Fibroblast of skin of left quadriceps (primary cell): ENCODE measurements at regions not wholly inside any gene's neighbourhood (a gene's known extent, or its start where the extent isn't known, plus 50 kb on each side); places are given as distances from the start of the nearest gene placed in this dataset.
"Not testable (repeated sequence)": the region's sequence is repeated elsewhere in the genome, so short reads cannot be mapped to it uniquely, and the experiment has no call there.

Experiments used
- DNase-seq, 2 experiments: peaks; one replicate each; pipeline ENCODE4 v3.0.0-alpha.2; 2013; ENCODE audit warnings: low read depth in 2 of 2

- DNase-seq, result no peak
These were observed 828.4 kb upstream of the ATXN8OS start for GRCh38 chr13:69279213-69279612.

DNA sequence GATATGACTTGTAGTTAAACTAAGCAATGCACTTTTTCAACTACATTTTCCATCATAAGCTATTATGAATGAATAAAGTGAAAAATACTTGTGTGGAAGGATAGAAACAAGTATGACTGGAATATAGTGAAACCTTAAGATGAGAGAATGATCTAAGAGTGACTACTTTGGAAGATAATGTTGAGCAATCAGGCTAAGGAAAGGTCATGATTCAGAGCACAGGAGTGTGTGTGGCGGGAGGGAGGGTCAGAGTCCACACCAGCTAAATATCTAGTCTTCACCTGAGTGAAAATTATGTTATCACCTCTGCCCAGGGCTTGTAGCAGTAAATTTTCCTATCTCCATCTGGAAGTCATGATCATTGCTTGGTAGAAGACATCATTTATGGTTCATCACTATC is 833.4 kb upstream of the ATXN8OS start:
- DNase-seq, result no peak

- DNase-seq, result no peak
These were observed 843.0 kb upstream of the ATXN8OS start for GRCh38 chr13:69264362-69265334.

- DNase-seq, result no peak
These were observed 864.3 kb upstream of the ATXN8OS start for GRCh38 chr13:69243366-69243765.

DNA sequence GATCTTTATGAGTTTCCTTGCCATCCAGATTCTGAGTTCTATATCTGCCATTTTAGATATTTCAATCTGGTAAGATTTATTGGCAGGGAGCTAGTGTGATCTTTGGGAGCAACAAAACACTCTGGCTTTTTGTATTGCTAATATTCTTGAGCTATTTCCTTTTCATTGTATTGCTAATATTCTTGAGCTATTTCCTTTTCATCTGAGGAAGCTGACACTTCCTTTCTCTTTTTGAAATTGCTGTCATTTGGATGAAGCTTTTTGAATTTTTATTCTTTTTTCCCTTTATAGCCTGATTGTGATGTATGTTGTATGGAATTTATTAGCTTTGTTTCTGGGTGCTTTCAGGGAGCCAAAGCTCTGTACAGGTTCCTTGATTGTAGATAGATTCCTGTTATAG is 873.5 kb upstream of the ATXN8OS start:
- DNase-seq, result no peak

DNA sequence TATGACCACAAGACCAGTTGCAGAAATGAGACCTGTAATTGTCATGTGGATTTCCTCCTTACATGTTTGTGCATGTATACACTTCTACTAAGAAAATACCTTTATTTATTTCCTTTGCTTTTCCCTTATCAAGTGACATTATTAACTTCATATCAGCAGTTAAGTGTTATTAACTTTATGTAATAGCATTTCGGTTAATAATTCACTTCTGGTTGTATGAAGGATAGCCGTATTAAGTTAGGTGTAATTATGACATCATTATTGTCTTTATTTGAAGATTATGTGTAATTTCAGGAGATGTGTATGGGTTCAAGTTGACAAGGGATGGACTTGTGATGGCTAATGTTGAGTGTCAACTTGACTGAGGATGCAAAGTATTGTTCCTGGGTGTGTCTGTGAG is 881.2 kb upstream of the ATXN8OS start:
- DNase-seq, result no peak

DNA sequence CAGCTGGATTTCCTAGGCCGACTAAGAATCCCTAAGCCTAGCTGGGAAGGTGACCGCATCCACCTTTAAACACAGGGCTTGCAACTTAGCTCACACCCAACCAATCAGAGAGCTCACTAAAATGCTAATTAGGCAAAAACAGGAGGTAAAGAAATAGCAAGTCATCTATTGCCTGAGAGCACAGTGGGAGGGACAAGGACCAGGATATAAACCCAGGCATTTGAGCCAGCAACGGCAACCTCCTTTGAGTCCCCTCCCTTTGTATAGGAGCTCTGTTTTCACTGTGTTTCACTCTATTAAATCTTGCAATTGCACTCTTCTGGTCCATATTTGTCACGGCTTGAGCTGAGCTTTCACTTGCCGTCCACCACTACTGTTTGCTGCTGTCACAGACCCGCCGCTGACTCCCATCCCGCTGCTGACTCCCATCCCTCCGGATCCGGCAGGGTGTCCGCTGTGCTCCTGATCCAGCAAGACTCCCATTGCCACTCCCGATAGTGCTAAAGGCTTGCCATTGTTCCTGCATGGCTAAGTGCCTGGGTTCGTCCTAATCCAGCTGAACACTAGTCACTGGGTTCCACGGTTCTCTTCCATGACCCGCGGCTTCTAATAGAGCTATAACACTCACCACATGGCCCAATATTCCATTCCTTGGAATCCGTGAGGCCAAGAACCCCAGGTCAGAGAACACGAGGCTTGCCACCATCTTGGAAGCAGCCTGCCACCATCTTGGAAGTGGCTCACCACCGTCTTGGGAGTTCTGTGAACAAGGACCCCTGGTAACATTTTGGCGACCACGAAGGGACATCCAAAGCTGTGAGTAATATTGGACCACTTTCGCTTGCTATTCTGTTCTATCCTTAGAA is 885.8 kb upstream of the ATXN8OS start:
- DNase-seq, result not testable (repeated sequence)

GRCh38 chr13:69213396-69213795 is 894.2 kb upstream of the ATXN8OS start:
- DNase-seq, result no peak

GRCh38 chr13:69204620-69205019 is 903.0 kb upstream of the ATXN8OS start:
- DNase-seq, result no peak

- no peak for DNase-seq
These were observed 904.6 kb upstream of the ATXN8OS start for GRCh38 chr13:69202996-69203395.

GRCh38 chr13:69199664-69200063 is 908.0 kb upstream of the ATXN8OS start:
- DNase-seq, result no peak

DNA sequence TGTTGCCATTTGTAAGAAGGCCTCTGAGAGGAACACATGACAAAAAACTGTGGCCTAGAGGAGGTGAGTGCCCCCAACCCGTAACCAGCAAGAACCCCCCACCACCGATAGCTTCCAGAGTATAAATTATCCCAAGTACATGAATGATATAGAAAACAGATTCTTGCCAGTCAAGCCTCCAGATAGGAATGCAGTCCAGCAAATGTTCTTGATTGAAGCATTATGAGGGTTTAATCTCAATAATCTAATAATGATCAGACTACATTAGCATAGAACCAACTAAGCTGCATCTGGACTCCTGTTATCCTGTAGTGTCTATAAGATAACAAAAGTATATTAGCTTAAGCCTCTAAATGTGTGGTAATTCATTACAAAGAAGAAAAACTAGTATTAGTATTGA is 908.9 kb upstream of the ATXN8OS start:
- DNase-seq, result no peak

- DNase-seq, result no peak
These were observed 913.5 kb upstream of the ATXN8OS start for GRCh38 chr13:69194130-69194529.

DNA sequence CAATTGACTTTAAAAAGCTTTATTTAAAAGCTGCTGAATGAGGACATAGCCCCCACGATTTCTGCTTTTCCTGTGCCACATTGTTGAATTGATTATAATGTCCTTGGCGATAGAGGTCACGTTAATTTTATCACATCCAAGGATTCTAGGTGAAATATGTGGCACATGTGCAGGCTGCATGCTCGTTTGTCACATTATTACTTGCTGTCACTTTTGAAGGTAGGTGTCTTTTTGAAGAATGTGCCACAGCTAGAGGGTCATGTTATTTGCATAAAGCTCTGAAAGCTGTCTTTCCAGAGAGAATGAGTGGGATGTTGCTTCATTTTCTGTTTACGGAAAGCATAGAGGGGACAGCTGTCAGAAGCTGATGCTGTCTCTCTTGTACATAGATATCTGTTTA is 927.6 kb upstream of the ATXN8OS start:
- no peak for DNase-seq

- no peak for DNase-seq
These were observed 929.6 kb upstream of the ATXN8OS start for GRCh38 chr13:69178000-69178399.

DNA sequence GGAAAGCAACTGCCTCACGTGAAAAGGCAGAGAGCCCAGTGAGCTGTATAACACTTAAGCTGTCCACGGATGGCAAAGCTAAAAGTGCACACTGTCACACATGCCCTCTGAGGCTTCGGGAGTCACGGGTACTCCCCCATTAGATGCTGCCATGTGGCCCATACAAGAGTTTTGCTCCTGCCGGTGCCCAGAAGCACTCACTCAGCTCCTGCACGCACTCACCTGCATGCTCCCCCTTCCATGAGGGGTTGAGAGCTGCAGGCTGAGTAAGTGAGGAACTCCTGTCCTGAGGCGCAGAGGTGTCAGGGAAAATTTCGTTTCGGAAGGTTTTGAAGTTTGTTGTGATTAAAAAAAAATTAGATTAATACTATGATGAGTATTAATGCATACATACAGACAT is 939.2 kb upstream of the ATXN8OS start:
- no peak for DNase-seq

- DNase-seq, result no peak
These were observed 952.5 kb upstream of the ATXN8OS start for GRCh38 chr13:69155136-69155535.

DNA sequence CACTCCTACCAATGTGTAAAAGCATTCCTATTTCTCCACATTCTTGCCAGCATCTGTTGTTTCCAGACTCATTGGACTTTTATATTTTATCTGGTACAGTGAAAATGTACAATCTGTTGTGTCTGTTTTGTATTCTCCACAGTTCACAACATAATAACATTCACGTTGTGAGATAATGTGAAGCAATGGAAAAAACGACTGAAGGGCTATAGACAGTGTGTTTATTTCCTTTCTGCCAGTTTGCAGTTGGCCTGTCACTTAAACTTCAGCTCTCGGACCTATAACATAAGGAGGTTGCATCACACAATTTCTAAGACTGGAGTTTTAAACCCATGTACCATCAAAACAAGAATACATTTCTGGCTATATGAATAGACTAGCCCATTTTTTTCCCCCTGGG is 965.5 kb upstream of the ATXN8OS start:
- DNase-seq, result no peak

DNA sequence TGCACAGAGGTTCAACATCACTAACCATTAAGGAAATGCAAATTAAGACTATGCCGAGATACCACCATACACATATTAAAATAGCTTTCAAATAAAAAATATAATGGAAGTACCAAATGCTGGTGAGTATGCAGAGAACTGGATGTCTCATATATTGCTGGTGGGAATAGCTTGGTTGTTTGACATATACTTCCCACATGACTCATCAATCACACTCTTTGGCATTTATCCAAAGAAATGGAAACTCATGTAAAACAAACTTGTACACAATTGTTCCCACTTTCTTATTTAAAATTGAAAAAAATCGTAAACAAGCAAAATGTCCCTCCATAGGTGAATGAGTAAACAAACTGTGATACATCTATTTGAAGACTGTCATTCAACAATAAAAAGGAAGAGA is 982.6 kb upstream of the ATXN8OS start:
- no peak for DNase-seq

- DNase-seq, result no peak
These were observed 997.6 kb upstream of the ATXN8OS start for GRCh38 chr13:69109891-69110525.

DNA sequence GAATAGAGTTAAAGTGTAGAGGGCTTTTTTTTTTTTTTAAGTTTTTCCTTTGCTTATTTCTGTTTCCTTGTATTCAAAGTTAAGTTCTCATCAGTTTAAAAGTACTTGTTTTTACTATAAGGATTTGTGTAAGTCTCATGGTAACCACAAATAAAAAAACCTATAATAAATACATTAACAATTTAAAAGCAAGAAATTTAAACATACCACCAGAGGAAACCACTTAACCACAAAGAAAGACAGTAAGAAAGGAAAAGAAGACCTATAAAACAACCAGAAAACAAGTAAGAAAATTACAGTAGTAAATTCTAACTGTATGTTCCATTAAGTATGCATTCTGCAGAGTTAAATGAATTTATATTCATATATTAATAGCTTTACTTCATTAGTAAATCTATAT is 999.1 kb upstream of the ATXN8OS start:
- DNase-seq, result no peak

GRCh38 chr13:69107436-69107835 is 1000.2 kb upstream of the ATXN8OS start:
- DNase-seq, result no peak
